Testis (tissue), 2 donors: ENCODE measurements at regions not wholly inside any gene's neighbourhood (a gene's known extent, or its start where the extent isn't known, plus 50 kb on each side); places are given as distances from the start of the nearest gene placed in this dataset.

Experiments used
- DNase-seq: peaks from one replicate; pipeline ENCODE4 v3.0.0-alpha.2; 2019
- H3K27ac ChIP-seq, 2 donors: fragments of 200-600 bp; sonication (generic); one replicate each; pipeline ENCODE4 v1.5.1; 2019
- H3K27me3 ChIP-seq: fragments of 200-600 bp; sonication (generic); one replicate; pipeline ENCODE4 v1.5.1; 2019
- H3K36me3 ChIP-seq: fragments of 200-600 bp; sonication (generic); one replicate; pipeline ENCODE4 v1.5.1; 2017; ENCODE audit warnings: low read depth; ENCODE audit errors: missing control alignments
- H3K4me1 ChIP-seq: fragments of 200-600 bp; sonication (generic); one replicate; pipeline ENCODE4 v1.5.1; 2019
- H3K4me3 ChIP-seq, 2 donors: fragments of 200-600 bp; sonication (generic); one replicate each; pipeline ENCODE4 v1.5.1; 2017 to 2019
- H3K9me3 ChIP-seq: fragments of 200-600 bp; sonication (generic); one replicate; pipeline ENCODE4 v1.5.1; 2017
- CTCF ChIP-seq, 3 experiments: fragments of 450-650 bp in 2 of 3; fragments of 200-600 bp in 1 of 3; sonication (generic) in 1 of 3; IDR thresholded peaks; one replicate each; pipeline ENCODE4 v1.5.1; 2016 to 2019; ENCODE audit warnings: antibody characterized with exemption in 3 of 3, mild to moderate bottlenecking in 2 of 3, moderate library complexity in 1 of 3
- POLR2A ChIP-seq: fragments of 450-650 bp; IDR thresholded peaks from one replicate; pipeline ENCODE4 v1.6.1; 2017; ENCODE audit warnings: antibody characterized with exemption, mild to moderate bottlenecking, moderate library complexity
- WGBS, 2 donors: methylation state at CpG; one replicate each; pipeline ENCODE4 v1.1.5; 2018; 5-methylcytosine and 5-hydroxymethylcytosine counted together
- intact Hi-C: fragments of 100-400 bp; cut with DNase I; formaldehyde crosslinking; loops from one replicate; pipeline ENCODE4 v1.15.1; 2023; ENCODE audit warnings: low total_unique reads

GRCh38 chr11:97638641-97639224, 1248.9 kb downstream of the JRKL start:
- Histone ChIP-seq H3K4me1 (no peaks in the 10 kb centered on the region), H3K9me3 (no peaks in the 10 kb centered on the region), H3K4me3 (no peak overlapping the region), H3K27ac (no peak overlapping the region), H3K27me3 (no peaks in the 10 kb centered on the region), H3K36me3 (no peaks in the 10 kb centered on the region)
- 45 to 59% methylated on average over 1 of the region's 1 CpG for WGBS, 2 donors
- TF ChIP-seq POLR2A (no peak), CTCF (IDR thresholded peaks at IDR 0.05) (no peak)
- intact Hi-C loops: no loop called here
- DNase-seq: no peak

- DNase-seq: no peak
- no peak for TF ChIP-seq CTCF (IDR thresholded peaks at IDR 0.05)
- no peak for TF ChIP-seq POLR2A
- H3K9me3 ChIP-seq: no peaks in the 10 kb centered on the region
- no peak overlapping the region for H3K4me3 ChIP-seq
- intact Hi-C loops: no loop called here
- H3K27ac ChIP-seq: no peak overlapping the region
- H3K36me3 ChIP-seq: no peaks in the 10 kb centered on the region
- no peaks in the 10 kb centered on the region for H3K27me3 ChIP-seq
- H3K4me1 ChIP-seq: no peaks in the 10 kb centered on the region
Observed at GRCh38 chr11:97641988-97642387, 1252.2 kb downstream of the JRKL start.

GRCh38 chr11:97645736-97646135, 1255.9 kb downstream of the JRKL start:
- no peaks in the 10 kb centered on the region for H3K36me3 ChIP-seq
- no peak for DNase-seq
- no peak for TF ChIP-seq POLR2A
- TF ChIP-seq CTCF (IDR thresholded peaks at IDR 0.05): no peak
- H3K4me3 ChIP-seq: no peak overlapping the region
- H3K4me1 ChIP-seq: no peaks in the 10 kb centered on the region
- intact Hi-C loops: no loop called here
- H3K9me3 ChIP-seq: no peaks in the 10 kb centered on the region
- no peak overlapping the region for H3K27ac ChIP-seq
- 82 to 93% methylated on average over 3 of the region's 3 CpGs for WGBS, 2 donors
- H3K27me3 ChIP-seq: no peaks in the 10 kb centered on the region

GRCh38 chr11:97656356-97656755, 1266.5 kb downstream of the JRKL start:
- intact Hi-C loops: no loop called here
- no peak overlapping the region for H3K27ac ChIP-seq
- H3K4me3 ChIP-seq: no peak overlapping the region
- no peaks in the 10 kb centered on the region for H3K9me3 ChIP-seq
- 74 to 79% methylated on average over 2 of the region's 2 CpGs for WGBS, 2 donors
- TF ChIP-seq CTCF (IDR thresholded peaks at IDR 0.05) (no peak), POLR2A (no peak)
- H3K36me3 ChIP-seq: no peaks in the 10 kb centered on the region
- no peak for DNase-seq
- no peaks in the 10 kb centered on the region for H3K27me3 ChIP-seq
- no peaks in the 10 kb centered on the region for H3K4me1 ChIP-seq

- Histone ChIP-seq H3K9me3 (no peaks in the 10 kb centered on the region), H3K27ac (no peak overlapping the region), H3K27me3 (no peaks in the 10 kb centered on the region), H3K4me3 (no peak overlapping the region), H3K36me3 (no peaks in the 10 kb centered on the region), H3K4me1 (no peaks in the 10 kb centered on the region)
- 78 to 91% methylated on average over 7 of the region's 7 CpGs for WGBS, 2 donors
- intact Hi-C loops: no loop called here
- no peak for DNase-seq
- TF ChIP-seq POLR2A (no peak), CTCF (IDR thresholded peaks at IDR 0.05) (no peak)
Observed at GRCh38 chr11:97657852-97658251, 1268.0 kb downstream of the JRKL start.
